Effector memory CD4-positive, alpha-beta T cell (primary cell): ENCODE measurements at regions not wholly inside any gene's neighbourhood (a gene's known extent, or its start where the extent isn't known, plus 50 kb on each side); places are given as distances from the start of the nearest gene placed in this dataset.

Experiments used
- DNase-seq, 3 donors: peaks; one replicate each; pipeline ENCODE4 v3.0.0-alpha.2; 2020
- H3K27ac ChIP-seq: 2 replicates; pipeline ENCODE4 v1.7.0; 2013; ENCODE audit warnings: mild to moderate bottlenecking, low read length, moderate library complexity; ENCODE audit not compliant: insufficient read depth, poor library complexity, severe bottlenecking
- H3K27me3 ChIP-seq: replicated peaks from 2 replicates; pipeline ENCODE4 v1.7.0; 2013; ENCODE audit warnings: mild to moderate bottlenecking, low read length; ENCODE audit not compliant: insufficient read depth, control insufficient read depth, poor library complexity, severe bottlenecking
- H3K36me3 ChIP-seq: 2 replicates; pipeline ENCODE4 v1.7.0; 2013; ENCODE audit warnings: mild to moderate bottlenecking, low read length, moderate library complexity; ENCODE audit not compliant: control insufficient read depth, insufficient read depth
- H3K4me1 ChIP-seq: 2 replicates; pipeline ENCODE4 v1.7.0; 2013; ENCODE audit warnings: low read length, mild to moderate bottlenecking; ENCODE audit not compliant: control insufficient read depth, insufficient read depth, poor library complexity, severe bottlenecking
- H3K4me3 ChIP-seq: 2 replicates; pipeline ENCODE4 v1.7.0; 2013; ENCODE audit warnings: low read length, low read depth, mild to moderate bottlenecking; ENCODE audit not compliant: insufficient read depth, poor library complexity, severe bottlenecking
- H3K9me3 ChIP-seq: 2 replicates; pipeline ENCODE4 v1.7.0; 2013; ENCODE audit warnings: mild to moderate bottlenecking, low read length, moderate library complexity; ENCODE audit not compliant: control insufficient read depth

- H3K27ac ChIP-seq = no peak overlapping the region
- no peak for DNase-seq
- H3K27me3 ChIP-seq = no peaks in the 10 kb centered on the region
- H3K36me3 ChIP-seq = no peaks in the 10 kb centered on the region
- no peaks in the 10 kb centered on the region for H3K9me3 ChIP-seq
- no peak overlapping the region for H3K4me3 ChIP-seq
- peaks cover 7% of the 10 kb centered on the region for H3K4me1 ChIP-seq
Observed at GRCh38 chr15:70264738-70265465, 167.2 kb upstream of the TLE3 start.

- Histone ChIP-seq H3K4me1 (peaks cover 15% of the 10 kb centered on the region), H3K4me3 (no peak overlapping the region), H3K27me3 (no peaks in the 10 kb centered on the region), H3K27ac (no peak overlapping the region), H3K9me3 (no peaks in the 10 kb centered on the region), H3K36me3 (no peaks in the 10 kb centered on the region)
- DNase-seq = no peak
Observed at GRCh38 chr15:70264014-70264582, 166.4 kb upstream of the TLE3 start.

GRCh38 chr15:70262591-70263274, 165.0 kb upstream of the TLE3 start:
- H3K4me3 ChIP-seq = no peak overlapping the region
- H3K27ac ChIP-seq = no peak overlapping the region
- no peaks in the 10 kb centered on the region for H3K9me3 ChIP-seq
- H3K4me1 ChIP-seq = peaks cover 29% of the 10 kb centered on the region
- no peak for DNase-seq
- H3K36me3 ChIP-seq = no peaks in the 10 kb centered on the region
- H3K27me3 ChIP-seq = no peaks in the 10 kb centered on the region

- H3K27ac ChIP-seq = no peak overlapping the region
- no peaks in the 10 kb centered on the region for H3K36me3 ChIP-seq
- no peaks in the 10 kb centered on the region for H3K27me3 ChIP-seq
- H3K4me3 ChIP-seq = no peak overlapping the region
- H3K4me1 ChIP-seq = peaks cover 31% of the 10 kb centered on the region
- DNase-seq = no peak
- H3K9me3 ChIP-seq = no peaks in the 10 kb centered on the region
Observed at GRCh38 chr15:70262171-70262570, 164.5 kb upstream of the TLE3 start.

DNA sequence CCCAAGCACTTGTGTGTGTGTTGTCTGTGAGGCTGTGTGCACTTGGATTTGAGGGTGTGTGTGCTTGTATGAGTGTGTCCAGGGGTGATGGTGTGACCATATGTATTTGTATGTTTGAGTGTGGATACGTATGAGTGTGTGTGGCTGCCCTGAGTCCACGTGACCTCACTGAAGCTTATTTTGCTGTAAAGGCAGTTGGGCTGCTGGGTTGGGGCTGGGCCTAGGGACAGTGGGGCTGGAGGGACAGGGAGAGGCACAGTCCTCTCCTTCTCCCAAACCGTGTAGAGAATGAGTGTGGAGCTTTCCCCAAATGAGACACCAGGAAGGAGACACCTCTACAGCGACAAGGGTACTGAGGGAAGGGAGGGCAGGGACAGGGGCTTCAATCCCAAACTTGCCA, 163.4 kb upstream of the TLE3 start:
- Histone ChIP-seq H3K27me3 (no peaks in the 10 kb centered on the region), H3K27ac (no peak overlapping the region), H3K4me1 (peaks cover 31% of the 10 kb centered on the region), H3K4me3 (no peak overlapping the region), H3K9me3 (no peaks in the 10 kb centered on the region), H3K36me3 (no peaks in the 10 kb centered on the region)
- no peak for DNase-seq

DNA sequence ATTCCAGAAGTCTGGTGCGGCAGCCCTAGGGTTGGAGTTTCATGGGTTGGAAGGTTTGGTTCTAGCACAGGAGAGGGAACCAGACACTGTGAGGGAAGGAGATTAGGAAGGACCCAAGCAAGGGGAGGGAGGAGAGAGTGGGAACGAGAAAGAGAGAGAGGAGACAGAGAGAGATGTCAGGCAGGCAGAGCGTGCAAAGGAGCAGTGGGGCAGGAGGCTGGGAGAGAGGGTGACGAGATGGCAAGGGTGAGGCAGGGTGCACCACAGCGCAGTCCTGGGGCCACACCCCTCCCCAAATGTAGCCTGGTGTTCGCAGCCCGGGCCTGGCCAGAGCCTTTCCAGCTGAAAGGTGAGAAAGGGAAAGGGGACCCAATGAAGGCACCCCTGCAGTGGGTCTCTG, 162.9 kb upstream of the TLE3 start:
- H3K27me3 ChIP-seq = no peaks in the 10 kb centered on the region
- no peaks in the 10 kb centered on the region for H3K36me3 ChIP-seq
- H3K9me3 ChIP-seq = no peaks in the 10 kb centered on the region
- DNase-seq = no peak
- H3K4me3 ChIP-seq = no peak overlapping the region
- H3K4me1 ChIP-seq = peaks cover 31% of the 10 kb centered on the region
- H3K27ac ChIP-seq = no peak overlapping the region

DNA sequence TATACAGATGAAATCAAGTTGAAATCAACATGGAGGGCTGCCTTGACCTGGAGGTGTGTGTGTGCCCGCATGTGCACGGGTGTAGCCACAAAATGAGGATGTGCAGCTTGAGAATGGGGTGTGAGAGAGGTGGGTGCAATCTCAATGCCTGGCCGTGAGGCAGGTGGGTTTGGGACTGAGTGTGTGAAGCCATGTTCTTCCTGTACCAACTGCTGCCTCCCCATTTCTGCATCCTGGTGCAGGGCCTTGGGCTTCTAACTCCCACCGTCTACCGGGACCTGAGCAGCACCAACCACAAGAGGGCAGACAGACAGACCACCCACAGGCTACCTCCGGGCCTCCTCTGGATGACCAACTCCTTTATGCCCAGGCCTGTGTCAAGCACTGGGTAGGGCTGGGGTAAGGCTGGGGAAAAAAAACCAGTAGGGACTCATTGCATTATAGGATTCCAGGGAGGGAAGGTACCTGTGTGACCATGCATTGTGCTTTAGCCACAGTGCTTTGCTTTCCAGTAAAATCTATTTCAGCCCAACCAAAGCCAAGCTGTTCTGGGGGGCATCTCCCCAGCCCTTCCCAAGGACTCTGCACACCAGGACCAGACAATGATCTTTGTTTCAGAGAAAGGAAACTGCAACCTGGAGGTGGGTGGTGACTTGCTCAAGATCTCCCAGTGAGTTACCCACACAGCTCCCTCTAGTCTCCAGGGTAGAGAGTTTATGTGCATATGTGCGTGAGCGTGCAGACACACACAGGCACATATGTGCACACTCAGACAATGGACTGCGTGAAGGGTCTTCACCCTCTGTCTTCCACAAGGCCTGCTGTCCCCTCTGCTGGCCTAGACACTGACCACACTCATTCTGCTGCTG, 162.2 kb upstream of the TLE3 start:
- H3K4me1 ChIP-seq = peaks cover 31% of the 10 kb centered on the region
- H3K27me3 ChIP-seq = no peaks in the 10 kb centered on the region
- no peaks in the 10 kb centered on the region for H3K9me3 ChIP-seq
- H3K4me3 ChIP-seq = no peak overlapping the region
- H3K36me3 ChIP-seq = no peaks in the 10 kb centered on the region
- H3K27ac ChIP-seq = no peak overlapping the region
- DNase-seq = no peak

DNA sequence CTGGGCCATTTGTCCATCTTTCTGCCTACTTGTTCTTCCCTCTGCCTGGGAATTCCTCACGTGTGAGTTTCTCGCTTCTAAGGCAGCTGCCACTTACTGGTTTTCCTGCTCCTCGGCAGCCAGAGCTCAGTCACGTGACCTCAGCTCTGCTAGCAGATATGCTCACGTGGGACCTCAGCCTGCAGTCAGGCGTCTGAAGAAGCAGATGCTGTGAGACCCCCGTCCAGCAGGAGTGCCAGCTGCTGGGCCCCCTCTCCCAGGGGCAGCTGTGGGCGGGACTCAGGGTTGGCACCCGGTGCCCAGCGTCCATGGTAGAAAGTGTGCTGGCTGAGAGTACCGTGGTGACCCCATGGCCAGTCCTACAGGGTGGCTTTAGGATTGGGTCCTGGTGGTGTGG, 161.3 kb upstream of the TLE3 start:
- Histone ChIP-seq H3K9me3 (no peaks in the 10 kb centered on the region), H3K27me3 (no peaks in the 10 kb centered on the region), H3K4me1 (peaks cover 31% of the 10 kb centered on the region), H3K4me3 (peak overlapping the region; percentile 36), H3K27ac (peak overlapping the region; percentile 51), H3K36me3 (no peaks in the 10 kb centered on the region)
- peak in 2 of 3 donors; percentile 41 for DNase-seq

GRCh38 chr15:70258369-70259027, 160.8 kb upstream of the TLE3 start:
- H3K27ac ChIP-seq = peak overlapping the region; percentile 51
- DNase-seq = peak; percentile 17 to 32 (median 22)
- H3K27me3 ChIP-seq = no peaks in the 10 kb centered on the region
- no peaks in the 10 kb centered on the region for H3K36me3 ChIP-seq
- peaks cover 31% of the 10 kb centered on the region for H3K4me1 ChIP-seq
- H3K4me3 ChIP-seq = peak overlapping the region; percentile 36
- H3K9me3 ChIP-seq = no peaks in the 10 kb centered on the region
